ENCODE measurements at regions not wholly inside any gene's neighbourhood (a gene's known extent, or its start where the extent isn't known, plus 50 kb on each side); places are given as distances from the start of the nearest gene placed in this dataset.

GRCh38 chr13:40231751-40232150 is 434.7 kb downstream of the FOXO1 start:
- peaks cover 2% of the 10 kb centered on the region for H3K4me1 ChIP-seq (ENCODE audit: insufficient read depth)
- 62 to 94% (median 85%) methylated on average over 3 of the region's 3 CpGs for WGBS, 3 donors
- TF ChIP-seq CTCF (IDR thresholded peaks at IDR 0.05) (no peak), POLR2A (IDR thresholded peaks at IDR 0.05) (no peak), EP300 (IDR thresholded peaks at IDR 0.05) (no peak)
- DNase-seq = no peak
- no peak overlapping the region for H3K27ac ChIP-seq
- no peaks in the 10 kb centered on the region for H3K27me3 ChIP-seq
- no peaks in the 10 kb centered on the region for H3K36me3 ChIP-seq
- no peak overlapping the region for H3K4me3 ChIP-seq
- intact Hi-C loops (cut with DNase I) = loop anchor here in 3 of 4 donors (10.0 kb wide), 3 partner anchors 157 to 433 kb away; partner anchors contain the start of gene FOXO1 (in 1 of the 3)
- H3K9me3 ChIP-seq = no peaks in the 10 kb centered on the region

GRCh38 chr13:40232311-40233040 is 434.0 kb downstream of the FOXO1 start:
- H3K27ac ChIP-seq = no peak overlapping the region
- 96 to 97% (median 97%) methylated on average over 3 of the region's 3 CpGs for WGBS, 3 donors
- H3K9me3 ChIP-seq = no peaks in the 10 kb centered on the region
- peaks cover 2% of the 10 kb centered on the region for H3K4me1 ChIP-seq (ENCODE audit: insufficient read depth)
- intact Hi-C loops (cut with DNase I) = loop anchor here in 3 of 4 donors (10.0 kb wide), 3 partner anchors 158 to 432 kb away; partner anchors contain the start of gene FOXO1 (in 1 of the 3)
- TF ChIP-seq CTCF (IDR thresholded peaks at IDR 0.05) (no peak), EP300 (IDR thresholded peaks at IDR 0.05) (no peak), POLR2A (IDR thresholded peaks at IDR 0.05) (no peak)
- H3K27me3 ChIP-seq = no peaks in the 10 kb centered on the region
- no peaks in the 10 kb centered on the region for H3K36me3 ChIP-seq
- H3K4me3 ChIP-seq = no peak overlapping the region
- no peak for DNase-seq

- Histone ChIP-seq H3K4me3 (no peak overlapping the region), H3K27ac (no peak overlapping the region), H3K9me3 (no peaks in the 10 kb centered on the region), H3K27me3 (no peaks in the 10 kb centered on the region), H3K4me1 (ENCODE audit: insufficient read depth) (peaks cover 2% of the 10 kb centered on the region), H3K36me3 (no peaks in the 10 kb centered on the region)
- 61 to 90% (median 90%) methylated on average over 8 of the region's 8 CpGs for WGBS, 3 donors
- TF ChIP-seq EP300 (IDR thresholded peaks at IDR 0.05) (no peak), CTCF (IDR thresholded peaks at IDR 0.05) (no peak), POLR2A (IDR thresholded peaks at IDR 0.05) (no peak)
- intact Hi-C loops (cut with DNase I) = loop anchor here in 3 of 4 donors (10.0 kb wide), 3 partner anchors 159 to 431 kb away; partner anchors contain the start of gene FOXO1 (in 1 of the 3)
- no peak for DNase-seq
Observed at GRCh38 chr13:40233731-40234195, 432.7 kb downstream of the FOXO1 start.

GRCh38 chr13:40235160-40235796 is 431.2 kb downstream of the FOXO1 start:
- Histone ChIP-seq H3K4me1 (ENCODE audit: insufficient read depth) (peaks cover 2% of the 10 kb centered on the region), H3K27me3 (no peaks in the 10 kb centered on the region), H3K27ac (no peak overlapping the region), H3K4me3 (no peak overlapping the region), H3K9me3 (no peaks in the 10 kb centered on the region), H3K36me3 (no peaks in the 10 kb centered on the region)
- intact Hi-C loops (cut with DNase I) = loop anchor here in 3 of 4 donors (10.0 kb wide), 3 partner anchors 160 to 430 kb away; partner anchors contain the start of gene FOXO1 (in 1 of the 3)
- no peak for TF ChIP-seq POLR2A (IDR thresholded peaks at IDR 0.05)
- TF ChIP-seq CTCF (IDR thresholded peaks at IDR 0.05) = no peak
- no peak for TF ChIP-seq EP300 (IDR thresholded peaks at IDR 0.05)
- WGBS, 3 donors = 86% methylated on average over 6 of the region's 6 CpGs
- no peak for DNase-seq
